NOMO-1 (cell line): ENCODE measurements at regions not wholly inside any gene's neighbourhood (a gene's known extent, or its start where the extent isn't known, plus 50 kb on each side); places are given as distances from the start of the nearest gene placed in this dataset.
A peak's percentile ranks its signal among the peaks of the same experiment; 100 is the strongest.

Experiments
- DNase-seq, 2 experiments: peaks; one replicate each; lab custom pipeline; 2025; ENCODE audit not compliant: unreplicated experiment in 2 of 2; lab: John Stamatoyannopoulos, UW

GRCh38 chr12:27179400-27180214 lies 64.5 kb upstream of the STK38L start:
- DNase-seq, result peak; percentile 80 to 91

GRCh38 chr12:27180906-27181505 lies 63.1 kb upstream of the STK38L start:
- DNase-seq, result peak in 1 of 2 experiments; percentile 44

- no peak for DNase-seq
These were observed 60.7 kb upstream of the STK38L start for GRCh38 chr12:27183342-27183741.

GRCh38 chr12:27185234-27186021 lies 58.7 kb upstream of the STK38L start:
- DNase-seq, result no peak

- no peak for DNase-seq
These were observed 57.9 kb upstream of the STK38L start for GRCh38 chr12:27186022-27186839.

- DNase-seq, result no peak
These were observed 56.4 kb upstream of the STK38L start for GRCh38 chr12:27187697-27188096.

GRCh38 chr12:27190761-27191160 lies 53.3 kb upstream of the STK38L start:
- no peak for DNase-seq

GRCh38 chr12:27191531-27191930 lies 52.6 kb upstream of the STK38L start:
- no peak for DNase-seq

- DNase-seq, result no peak
These were observed 51.8 kb upstream of the STK38L start for GRCh38 chr12:27192118-27192802.

- no peak for DNase-seq
These were observed 51.0 kb upstream of the STK38L start for GRCh38 chr12:27193106-27193505.

- DNase-seq, result no peak
These were observed 50.1 kb upstream of the STK38L start for GRCh38 chr12:27193854-27194544.
